IMR-90 (cell line): ENCODE measurements at regions not wholly inside any gene's neighbourhood (a gene's known extent, or its start where the extent isn't known, plus 50 kb on each side); places are given as distances from the start of the nearest gene placed in this dataset.

ENCODE experiments used
- ATAC-seq: fragments of 200-7000 bp; cut with Tn5 transposase; 2 replicates; pipeline ENCODE4 v1.9.1; 2020; ENCODE audit warnings: low read depth, mild to moderate bottlenecking, moderate library complexity
- BruUV-seq: library from RNA; stranded (reverse); fragments of 400-500 nt; replicated peaks from 2 replicates; lab custom pipeline; 2021; lab: Mats Ljungman, UMichigan
- CTCF ChIA-PET: fragments of 300-600 bp; formaldehyde crosslinking; extraction: SDS; loops from one replicate; lab custom pipeline; 2021; ENCODE audit warnings: antibody characterized with exemption; lab: Yijun Ruan, JAX
- POLR2A ChIA-PET: fragments of 300-600 bp; sonication (Branson Sonifier 250); formaldehyde crosslinking; loops from one replicate; lab custom pipeline; 2022; ENCODE audit warnings: antibody characterized with exemption; ENCODE audit not compliant: unreplicated experiment; lab: Charles Lee
- DNase-seq: peaks from one replicate; pipeline ENCODE4 v3.0.0; 2013
- H2AFZ ChIP-seq: replicated peaks from 2 replicates; pipeline ENCODE3; 2013; ENCODE audit warnings: low read length, mild to moderate bottlenecking; ENCODE audit not compliant: poor library complexity
- H2AK5ac ChIP-seq: 2 replicates; pipeline ENCODE4 v1.6.1; 2013; ENCODE audit warnings: low read depth, low read length, inconsistent platforms
- H2AK9ac ChIP-seq: replicated peaks from 2 replicates; pipeline ENCODE3; 2013; ENCODE audit warnings: mild to moderate bottlenecking, low read depth, low read length, moderate library complexity; ENCODE audit not compliant: poor library complexity
- H2BK120ac ChIP-seq: 2 replicates; pipeline ENCODE4 v1.6.1; 2013; ENCODE audit warnings: low read depth, low read length, inconsistent platforms
- H2BK15ac ChIP-seq: 3 replicates; pipeline ENCODE4 v1.6.1; 2013; ENCODE audit warnings: low read depth, low read length, inconsistent platforms
- H2BK20ac ChIP-seq: 2 replicates; pipeline ENCODE4 v1.6.1; 2013; ENCODE audit warnings: low read depth, mild to moderate bottlenecking, inconsistent platforms, low read length, moderate library complexity
- H2BK5ac ChIP-seq: 2 replicates; pipeline ENCODE4 v1.6.1; 2013; ENCODE audit warnings: mild to moderate bottlenecking, low read depth, low read length, inconsistent platforms; ENCODE audit not compliant: poor library complexity, severe bottlenecking
- H3K14ac ChIP-seq: replicated peaks from 2 replicates; pipeline ENCODE4 v1.6.1; 2013; ENCODE audit warnings: low read depth, low read length, inconsistent platforms
- H3K18ac ChIP-seq: 2 replicates; pipeline ENCODE4 v1.6.1; 2013; ENCODE audit warnings: low read depth, low read length, control low read depth
- H3K23ac ChIP-seq: 2 replicates; pipeline ENCODE4 v1.6.1; 2013; ENCODE audit warnings: low read depth, low read length, inconsistent platforms
- H3K27ac ChIP-seq: 2 replicates; pipeline ENCODE4 v1.5.1; 2013; ENCODE audit warnings: mild to moderate bottlenecking, control low read depth, low read length; ENCODE audit not compliant: insufficient read depth
- H3K27me3 ChIP-seq: 2 replicates; pipeline ENCODE4 v1.6.1; 2013; ENCODE audit warnings: low read length; ENCODE audit not compliant: control insufficient read depth, insufficient read depth
- H3K36me3 ChIP-seq: 2 replicates; pipeline ENCODE4 v1.6.1; 2013; ENCODE audit warnings: low read length, mixed read lengths; ENCODE audit not compliant: control insufficient read depth, insufficient read depth
- H3K4ac ChIP-seq: 2 replicates; pipeline ENCODE4 v1.6.1; 2013; ENCODE audit warnings: low read depth, low read length, inconsistent platforms
- H3K4me1 ChIP-seq: 2 replicates; pipeline ENCODE4 v1.6.1; 2013; ENCODE audit warnings: low read length, mixed read lengths; ENCODE audit not compliant: control insufficient read depth, insufficient read depth
- H3K4me2 ChIP-seq: 2 replicates; pipeline ENCODE4 v1.6.1; 2013; ENCODE audit warnings: low read depth, mild to moderate bottlenecking, control low read depth, low read length, moderate library complexity
- H3K4me3 ChIP-seq: 2 replicates; pipeline ENCODE4 v1.5.1; 2013; ENCODE audit warnings: low read depth, mild to moderate bottlenecking, control low read depth, low read length, moderate library complexity; ENCODE audit not compliant: insufficient read depth
- H3K56ac ChIP-seq: 2 replicates; pipeline ENCODE4 v1.6.1; 2013; ENCODE audit warnings: low read length, inconsistent platforms; ENCODE audit not compliant: insufficient read depth; ENCODE audit errors: extremely low read depth
- H3K79me1 ChIP-seq, 2 experiments: 2 replicates each; pipeline ENCODE4 v1.6.1; 2013; ENCODE audit warnings: low read length in 2 of 2, inconsistent platforms in 1 of 2, low read depth in 1 of 2
- H3K9ac ChIP-seq: 2 replicates; pipeline ENCODE4 v1.6.1; 2013; ENCODE audit warnings: low read depth, low read length, control low read depth
- H3K9me1 ChIP-seq: 2 replicates; pipeline ENCODE4 v1.6.1; 2013; ENCODE audit warnings: low read length, inconsistent platforms; ENCODE audit not compliant: insufficient read depth
- H3K9me3 ChIP-seq: 2 replicates; pipeline ENCODE4 v1.6.1; 2013; ENCODE audit warnings: low read length; ENCODE audit not compliant: control insufficient read depth, insufficient read depth
- H4K20me1 ChIP-seq: 2 replicates; pipeline ENCODE4 v1.6.1; 2013; ENCODE audit warnings: low read length, inconsistent platforms; ENCODE audit not compliant: insufficient read depth
- H4K5ac ChIP-seq: 2 replicates; pipeline ENCODE4 v1.6.1; 2013; ENCODE audit warnings: mild to moderate bottlenecking, low read depth, low read length, control low read depth
- H4K8ac ChIP-seq, 2 experiments: 2 replicates each; pipeline ENCODE4 v1.6.1; 2013; ENCODE audit warnings: low read depth in 2 of 2, low read length in 2 of 2, control low read depth in 1 of 2, inconsistent platforms in 1 of 2
- H4K91ac ChIP-seq: 2 replicates; pipeline ENCODE4 v1.6.1; 2013; ENCODE audit warnings: low read depth, low read length, inconsistent platforms; ENCODE audit not compliant: insufficient read depth
- BHLHE40 ChIP-seq: fragments of 150-350 bp; IDR thresholded peaks from 2 replicates; pipeline ENCODE4 v1.6.1; 2016; ENCODE audit warnings: mild to moderate bottlenecking, low read depth, low read length
- CEBPB ChIP-seq: IDR thresholded peaks from 2 replicates; pipeline ENCODE4 v1.6.1; 2012; ENCODE audit warnings: low read depth, low read length, improper control_type of control experiment
- CHD1 ChIP-seq: IDR thresholded peaks from 2 replicates; pipeline ENCODE4 v1.6.1; 2012; ENCODE audit warnings: low read depth, low read length, improper control_type of control experiment
- CTCF ChIP-seq: conservative IDR thresholded peaks from 2 replicates; pipeline ENCODE4 v1.5.1; 2012; ENCODE audit warnings: mild to moderate bottlenecking, low read depth, low read length, improper control_type of control experiment
- ELK1 ChIP-seq: fragments of 150-350 bp; IDR thresholded peaks from 2 replicates; pipeline ENCODE4 v1.6.1; 2016; ENCODE audit warnings: low read depth, mild to moderate bottlenecking, low read length, moderate library complexity, borderline replicate concordance
- FOS ChIP-seq: fragments of 150-350 bp; IDR thresholded peaks from 2 replicates; pipeline ENCODE4 v1.6.1; 2016; ENCODE audit warnings: low read depth, low read length
- MAFK ChIP-seq: IDR thresholded peaks from 2 replicates; pipeline ENCODE4 v1.6.1; 2012; ENCODE audit warnings: low read depth, low read length, improper control_type of control experiment
- MAZ ChIP-seq: IDR thresholded peaks from 2 replicates; pipeline ENCODE4 v1.6.1; 2012; ENCODE audit warnings: low read depth, mild to moderate bottlenecking, low read length, improper control_type of control experiment, moderate library complexity, borderline replicate concordance
- MXI1 ChIP-seq: IDR thresholded peaks from 2 replicates; pipeline ENCODE4 v1.6.1; 2012; ENCODE audit warnings: low read depth, mild to moderate bottlenecking, low read length, moderate library complexity, borderline replicate concordance
- NFE2L2 ChIP-seq: fragments of 150-350 bp; IDR thresholded peaks from 2 replicates; pipeline ENCODE4 v1.6.1; 2016; ENCODE audit warnings: low read depth, mild to moderate bottlenecking, low read length
- POLR2A ChIP-seq: IDR thresholded peaks from 2 replicates; pipeline ENCODE4 v1.6.1; 2012; ENCODE audit warnings: mild to moderate bottlenecking, low read depth, low read length
- RAD21 ChIP-seq: IDR thresholded peaks from 2 replicates; pipeline ENCODE4 v1.6.1; 2012; ENCODE audit warnings: low read length, improper control_type of control experiment
- RCOR1 ChIP-seq: IDR thresholded peaks from 2 replicates; pipeline ENCODE4 v1.6.1; 2012; ENCODE audit warnings: mild to moderate bottlenecking, low read length, improper control_type of control experiment; ENCODE audit not compliant: insufficient replicate concordance
- RFX5 ChIP-seq: IDR thresholded peaks from 2 replicates; pipeline ENCODE4 v1.8.0; 2012; ENCODE audit warnings: low read depth, mild to moderate bottlenecking, low read length, moderate library complexity
- SMC3 ChIP-seq: fragments of 150-350 bp; IDR thresholded peaks from 2 replicates; pipeline ENCODE4 v1.6.1; 2016; ENCODE audit warnings: low read depth, mild to moderate bottlenecking, antibody characterized with exemption, low read length, moderate library complexity
- WGBS, 2 experiments: methylation state at CpG; one replicate each; pipeline versions ENCODE4 v1.1.5 to v1.1.7; 2013; ENCODE audit warnings: missing lambda C conversion rate in 2 of 2; ENCODE audit not compliant: insufficient read length in 1 of 2; ENCODE audit errors: extremely low coverage in 2 of 2; 5-methylcytosine and 5-hydroxymethylcytosine counted together
- dilution Hi-C: fragments of 300-500 bp; cut with HindIII; formaldehyde crosslinking; loops from one replicate; pipeline ENCODE4 v1.14.3; 2018; ENCODE audit warnings: low sequenced_read_pairs; ENCODE audit not compliant: unreplicated experiment
- in situ Hi-C: fragments of 300-500 bp; cut with MboI; formaldehyde crosslinking; loops from 3 replicates; pipeline ENCODE4 v1.14.3; 2019; ENCODE audit warnings: low sequenced_read_pairs, inconsistent platforms, mixed read lengths
- intact Hi-C: fragments of 100-400 bp; cut with micrococcal nuclease; formaldehyde crosslinking; loops from 2 replicates; pipeline ENCODE4 v1.10.0; 2022
- TF ChIP-seq, protein P1 (sequence below): fragments of 150-350 bp; IDR thresholded peaks from 2 replicates; pipeline ENCODE4 v1.6.1; 2017; ENCODE audit warnings: mild to moderate bottlenecking, antibody characterized with exemption, low read length, low read depth

DNA sequence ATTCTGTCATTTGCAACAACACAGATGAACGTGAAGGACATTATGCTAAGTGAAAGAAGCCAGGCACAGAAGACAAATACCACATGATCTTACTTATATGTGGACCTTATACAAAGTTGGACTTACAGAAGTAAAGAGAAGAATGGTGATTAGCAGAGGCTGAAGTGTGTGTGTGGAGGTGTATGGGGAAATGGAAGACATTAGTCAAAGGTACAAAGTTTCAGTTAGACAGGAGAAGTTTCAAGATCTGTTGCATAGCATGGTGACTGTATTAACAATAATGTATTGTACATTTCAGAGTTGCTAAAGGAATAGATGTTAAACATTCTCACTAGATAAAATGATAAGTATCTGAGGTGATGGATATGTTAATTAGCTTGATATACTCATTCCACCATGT is 124.4 kb upstream of the ADRA1D start:
- H3K27me3 ChIP-seq: no peaks in the 10 kb centered on the region; the same call in 1 of the 2 replicates
- no peak overlapping the region for H3K4me3 ChIP-seq
- CTCF ChIA-PET: no interaction called here
- no peak overlapping the region for H3K14ac ChIP-seq
- no peak overlapping the region for H2BK5ac ChIP-seq
- no peak overlapping the region for H3K23ac ChIP-seq
- no peak overlapping the region for H2AFZ ChIP-seq
- intact Hi-C loops (no loop called here), in situ Hi-C loops (no loop called here), dilution Hi-C loops (no loop called here)
- no peaks in the 10 kb centered on the region for H3K79me1 ChIP-seq
- BruUV-seq: no TSS peak
- no peaks in the 10 kb centered on the region for H3K36me3 ChIP-seq
- H3K9me3 ChIP-seq: no peaks in the 10 kb centered on the region
- H4K8ac ChIP-seq: no peak overlapping the region
- no peaks in the 10 kb centered on the region for H4K20me1 ChIP-seq
- H3K4me1 ChIP-seq: peaks cover 4% of the 10 kb centered on the region
- H4K91ac ChIP-seq: no peak overlapping the region
- H2AK5ac ChIP-seq: no peak overlapping the region
- WGBS, 2 experiments: no CpG with 5 or more reads among the region's 1 CpG
- H3K9me1 ChIP-seq: 0 out of 2 replicates have a peak, but pooled peaks cover 2% of the 10 kb centered on the region
- no peak overlapping the region for H2BK20ac ChIP-seq
- no peak overlapping the region for H4K5ac ChIP-seq
- H3K9ac ChIP-seq: no peak overlapping the region
- DNase-seq (no peak), ATAC-seq (no peak)
- no peak overlapping the region for H2BK120ac ChIP-seq
- no peak overlapping the region for H3K18ac ChIP-seq
- no peak overlapping the region for H3K27ac ChIP-seq
- no peak overlapping the region for H3K56ac ChIP-seq
- no peak overlapping the region for H3K4ac ChIP-seq
- H2BK15ac ChIP-seq: no peak overlapping the region
- H2AK9ac ChIP-seq: no peak overlapping the region
- POLR2A ChIA-PET: no interaction called here
- TF ChIP-seq SMC3 (no peak), MAFK (no peak), BHLHE40 (no peak), FOS (no peak), CTCF (no peak), MAZ (no peak), RCOR1 (no peak), ELK1 (no peak), RAD21 (no peak), MXI1 (no peak), POLR2A (no peak), RFX5 (no peak), NFE2L2 (no peak), CEBPB (no peak), CHD1 (no peak)
- TF ChIP-seq, protein P1, sequence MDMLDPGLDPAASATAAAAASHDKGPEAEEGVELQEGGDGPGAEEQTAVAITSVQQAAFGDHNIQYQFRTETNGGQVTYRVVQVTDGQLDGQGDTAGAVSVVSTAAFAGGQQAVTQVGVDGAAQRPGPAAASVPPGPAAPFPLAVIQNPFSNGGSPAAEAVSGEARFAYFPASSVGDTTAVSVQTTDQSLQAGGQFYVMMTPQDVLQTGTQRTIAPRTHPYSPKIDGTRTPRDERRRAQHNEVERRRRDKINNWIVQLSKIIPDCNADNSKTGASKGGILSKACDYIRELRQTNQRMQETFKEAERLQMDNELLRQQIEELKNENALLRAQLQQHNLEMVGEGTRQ: no peak
- no peak overlapping the region for H3K4me2 ChIP-seq
